ENCODE measurements at regions not wholly inside any gene's neighbourhood (a gene's known extent, or its start where the extent isn't known, plus 50 kb on each side); places are given as distances from the start of the nearest gene placed in this dataset.

- TF ChIP-seq CTCF (IDR thresholded peaks at IDR 0.05; ENCODE audit: borderline replicate concordance, extremely low read depth, low read length, poor library complexity, severe bottlenecking) (no peak), EZH2 (IDR thresholded peaks at IDR 0.05; ENCODE audit: borderline replicate concordance, low read depth, low read length, severe bottlenecking) (no peak)
Measured at GRCh38 chr15:95577927-95578326, 752.6 kb upstream of the NR2F2 start.
